ENCODE measurements at regions not wholly inside any gene's neighbourhood (a gene's known extent, or its start where the extent isn't known, plus 50 kb on each side); places are given as distances from the start of the nearest gene placed in this dataset.

DNA sequence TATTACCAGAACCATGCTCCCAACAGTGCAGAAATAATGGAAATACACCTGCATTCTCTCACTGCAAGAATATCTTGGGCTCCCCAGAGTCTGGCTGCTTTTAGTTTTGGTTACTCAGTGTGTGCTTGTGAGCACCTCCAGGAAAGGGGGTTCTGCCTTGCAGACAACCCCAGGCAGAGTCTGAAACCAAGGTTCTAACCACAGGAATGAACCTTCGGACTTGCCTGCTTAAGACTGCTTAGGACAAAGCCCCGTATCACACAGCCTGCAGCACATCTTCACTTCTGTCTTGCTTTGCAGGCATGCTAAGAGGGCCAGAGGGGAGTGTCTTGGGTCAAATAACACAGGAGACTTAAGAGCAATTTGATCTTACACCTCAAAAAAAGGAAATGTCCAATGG lies 94.8 kb upstream of the SPATA31C2 start:
- Histone ChIP-seq H3K4me3 (ENCODE audit: low read length) (no peak overlapping the region), H3K9ac (ENCODE audit: extremely low read depth, low read length, poor library complexity, severe bottlenecking) (no peak overlapping the region), H3K36me3 (ENCODE audit: control insufficient read depth, insufficient read depth, low read length) (no peaks in the 10 kb centered on the region), H3K9me3 (ENCODE audit: control insufficient read depth, low read length) (no peaks in the 10 kb centered on the region), H3K27me3 (ENCODE audit: control insufficient read depth, insufficient read depth, low read length, poor library complexity, severe bottlenecking) (no peaks in the 10 kb centered on the region), H3K27ac (ENCODE audit: low read depth, low read length) (no peak overlapping the region), H3K4me1 (ENCODE audit: control insufficient read depth, insufficient read depth, low read length) (peaks cover 12% of the 10 kb centered on the region)
- 96% methylated on average over 2 of the region's 2 CpGs; no CpG with 5 or more reads in 1 of the 2 experiments for WGBS, 2 experiments (ENCODE audit: insufficient coverage in 1 of 2, insufficient read length in 1 of 2)
- Mint-ChIP-seq H3K27me3 (ENCODE audit: insufficient read depth) (no peaks in the 10 kb centered on the region), H3K4me1 (peaks cover 27% of the 10 kb centered on the region), H3K36me3 (ENCODE audit: low read depth) (no peaks in the 10 kb centered on the region), H3K4me3 (no peak overlapping the region), H3K27ac (no peak overlapping the region), H3K9me3 (peaks cover 8% of the 10 kb centered on the region)
- TF ChIP-seq, protein P1, sequence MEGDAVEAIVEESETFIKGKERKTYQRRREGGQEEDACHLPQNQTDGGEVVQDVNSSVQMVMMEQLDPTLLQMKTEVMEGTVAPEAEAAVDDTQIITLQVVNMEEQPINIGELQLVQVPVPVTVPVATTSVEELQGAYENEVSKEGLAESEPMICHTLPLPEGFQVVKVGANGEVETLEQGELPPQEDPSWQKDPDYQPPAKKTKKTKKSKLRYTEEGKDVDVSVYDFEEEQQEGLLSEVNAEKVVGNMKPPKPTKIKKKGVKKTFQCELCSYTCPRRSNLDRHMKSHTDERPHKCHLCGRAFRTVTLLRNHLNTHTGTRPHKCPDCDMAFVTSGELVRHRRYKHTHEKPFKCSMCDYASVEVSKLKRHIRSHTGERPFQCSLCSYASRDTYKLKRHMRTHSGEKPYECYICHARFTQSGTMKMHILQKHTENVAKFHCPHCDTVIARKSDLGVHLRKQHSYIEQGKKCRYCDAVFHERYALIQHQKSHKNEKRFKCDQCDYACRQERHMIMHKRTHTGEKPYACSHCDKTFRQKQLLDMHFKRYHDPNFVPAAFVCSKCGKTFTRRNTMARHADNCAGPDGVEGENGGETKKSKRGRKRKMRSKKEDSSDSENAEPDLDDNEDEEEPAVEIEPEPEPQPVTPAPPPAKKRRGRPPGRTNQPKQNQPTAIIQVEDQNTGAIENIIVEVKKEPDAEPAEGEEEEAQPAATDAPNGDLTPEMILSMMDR (conservative IDR thresholded peaks at IDR 0.05) = no peak
- no peak for DNase-seq

DNA sequence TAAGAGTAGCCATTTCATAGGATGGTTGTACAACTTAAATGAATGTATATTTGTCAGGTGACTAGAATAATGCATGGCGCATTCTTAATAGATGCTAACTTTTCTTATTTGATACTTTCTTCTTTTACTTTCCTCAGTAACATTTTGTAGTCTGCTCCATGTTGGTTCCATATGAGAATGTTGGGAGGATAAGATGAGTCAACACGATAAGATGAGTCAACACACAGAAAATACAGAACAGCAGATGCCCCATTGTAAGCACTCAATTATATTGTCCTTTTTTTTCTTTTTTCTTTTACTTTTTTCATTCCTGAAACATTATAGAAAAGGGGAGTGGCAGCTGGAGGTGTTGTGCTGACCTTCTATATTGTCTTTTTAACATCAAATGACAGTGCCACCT lies 92.3 kb upstream of the SPATA31C2 start:
- no peak overlapping the region for H3K27ac Mint-ChIP-seq
- H3K9me3 Mint-ChIP-seq = peaks cover 8% of the 10 kb centered on the region
- Histone ChIP-seq H3K27me3 (ENCODE audit: control insufficient read depth, insufficient read depth, low read length, poor library complexity, severe bottlenecking) (no peaks in the 10 kb centered on the region), H3K4me1 (ENCODE audit: control insufficient read depth, insufficient read depth, low read length) (no peaks in the 10 kb centered on the region), H3K36me3 (ENCODE audit: control insufficient read depth, insufficient read depth, low read length) (no peaks in the 10 kb centered on the region), H3K27ac (ENCODE audit: low read depth, low read length) (no peak overlapping the region), H3K4me3 (ENCODE audit: low read length) (no peak overlapping the region), H3K9ac (ENCODE audit: extremely low read depth, low read length, poor library complexity, severe bottlenecking) (no peak overlapping the region), H3K9me3 (ENCODE audit: control insufficient read depth, low read length) (no peaks in the 10 kb centered on the region)
- H3K4me1 Mint-ChIP-seq = peaks cover 12% of the 10 kb centered on the region
- DNase-seq = no peak
- no peak overlapping the region for H3K4me3 Mint-ChIP-seq
- TF ChIP-seq, protein P1 (conservative IDR thresholded peaks at IDR 0.05) = no peak
- H3K27me3 Mint-ChIP-seq (ENCODE audit: insufficient read depth) = no peaks in the 10 kb centered on the region
- 92% methylated on average over 2 of the region's 2 CpGs; no CpG with 5 or more reads in 1 of the 2 experiments for WGBS, 2 experiments (ENCODE audit: insufficient coverage in 1 of 2, insufficient read length in 1 of 2)
- no peaks in the 10 kb centered on the region for H3K36me3 Mint-ChIP-seq (ENCODE audit: low read depth)

DNA sequence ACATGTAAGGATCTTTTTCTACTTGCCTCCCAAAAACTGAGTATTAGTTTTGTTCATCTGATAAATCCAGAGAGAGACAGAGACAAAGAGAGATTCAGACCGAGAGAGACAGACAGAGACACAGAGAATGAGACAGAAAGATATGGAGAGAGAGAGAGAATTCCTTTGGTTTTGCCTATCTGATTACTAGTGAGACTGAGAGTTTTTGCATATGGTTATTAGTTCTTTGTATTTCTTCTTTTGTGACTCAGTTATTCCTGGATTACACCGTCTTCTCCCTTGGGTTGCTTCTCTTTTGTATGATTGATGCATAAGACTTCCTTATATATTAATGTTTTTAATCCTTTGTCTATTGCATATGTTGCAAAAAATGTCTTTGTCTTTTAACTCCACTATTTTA lies 91.2 kb upstream of the SPATA31C2 start:
- Mint-ChIP-seq H3K4me3 (no peak overlapping the region), H3K27ac (no peak overlapping the region), H3K36me3 (ENCODE audit: low read depth) (no peaks in the 10 kb centered on the region), H3K9me3 (peaks cover 8% of the 10 kb centered on the region), H3K27me3 (ENCODE audit: insufficient read depth) (no peaks in the 10 kb centered on the region), H3K4me1 (peaks cover 9% of the 10 kb centered on the region)
- TF ChIP-seq, protein P1 (conservative IDR thresholded peaks at IDR 0.05) = no peak
- H3K27ac ChIP-seq (ENCODE audit: low read depth, low read length) = no peak overlapping the region
- H3K9ac ChIP-seq (ENCODE audit: extremely low read depth, low read length, poor library complexity, severe bottlenecking) = no peak overlapping the region
- H3K36me3 ChIP-seq (ENCODE audit: control insufficient read depth, insufficient read depth, low read length) = no peaks in the 10 kb centered on the region
- no peaks in the 10 kb centered on the region for H3K4me1 ChIP-seq (ENCODE audit: control insufficient read depth, insufficient read depth, low read length)
- WGBS, 2 experiments (ENCODE audit: insufficient coverage in 1 of 2, insufficient read length in 1 of 2) = 91 to 100% methylated on average over 1 of the region's 2 CpGs
- no peak for DNase-seq
- H3K4me3 ChIP-seq (ENCODE audit: low read length) = no peak overlapping the region
- no peaks in the 10 kb centered on the region for H3K9me3 ChIP-seq (ENCODE audit: control insufficient read depth, low read length)
- H3K27me3 ChIP-seq (ENCODE audit: control insufficient read depth, insufficient read depth, low read length, poor library complexity, severe bottlenecking) = no peaks in the 10 kb centered on the region

Data from endodermal cell (in vitro differentiated cells).